ENCODE measurements at regions not wholly inside any gene's neighbourhood (a gene's known extent, or its start where the extent isn't known, plus 50 kb on each side); places are given as distances from the start of the nearest gene placed in this dataset.
"Not testable (repeated sequence)": the region's sequence is repeated elsewhere in the genome, so short reads cannot be mapped to it uniquely, and the experiment has no call there.

- not testable (repeated sequence) for DNase-seq (ENCODE audit: low read depth in 2 of 2)
Measured at GRCh38 chr2:158866082-158866481, 71.0 kb downstream of the DAPL1 start.

GRCh38 chr2:158867531-158868191 lies 72.5 kb downstream of the DAPL1 start:
- DNase-seq (ENCODE audit: low read depth in 2 of 2): not testable (repeated sequence)

- DNase-seq (ENCODE audit: low read depth in 2 of 2): not testable (repeated sequence)
Measured at GRCh38 chr2:158868386-158868785, 73.3 kb downstream of the DAPL1 start.

GRCh38 chr2:158869122-158869521 lies 74.0 kb downstream of the DAPL1 start:
- not testable (repeated sequence) for DNase-seq (ENCODE audit: low read depth in 2 of 2)

GRCh38 chr2:158869609-158870008 lies 74.5 kb downstream of the DAPL1 start:
- not testable (repeated sequence) for DNase-seq (ENCODE audit: low read depth in 2 of 2)

GRCh38 chr2:158878003-158878402 lies 82.9 kb downstream of the DAPL1 start:
- no peak for DNase-seq (ENCODE audit: low read depth in 2 of 2)

- DNase-seq (ENCODE audit: low read depth in 2 of 2): no peak
Measured at GRCh38 chr2:158879229-158879903, 84.2 kb downstream of the DAPL1 start.

GRCh38 chr2:158882297-158882696 lies 86.1 kb upstream of the TANC1 start:
- no peak for DNase-seq (ENCODE audit: low read depth in 2 of 2)

- not testable (repeated sequence) for DNase-seq (ENCODE audit: low read depth in 2 of 2)
Measured at GRCh38 chr2:158884552-158884951, 83.9 kb upstream of the TANC1 start.

GRCh38 chr2:158885018-158885678 lies 83.3 kb upstream of the TANC1 start:
- DNase-seq (ENCODE audit: low read depth in 2 of 2): peak in 1 of 2 donors; percentile 9

- DNase-seq (ENCODE audit: low read depth in 2 of 2): not testable (repeated sequence)
Measured at GRCh38 chr2:158885679-158886050, 82.8 kb upstream of the TANC1 start.

- no peak for DNase-seq (ENCODE audit: low read depth in 2 of 2)
Measured at GRCh38 chr2:158889135-158889853, 79.1 kb upstream of the TANC1 start.

- DNase-seq (ENCODE audit: low read depth in 2 of 2): no peak
Measured at GRCh38 chr2:158890296-158890905, 78.0 kb upstream of the TANC1 start.

- DNase-seq (ENCODE audit: low read depth in 2 of 2): no peak
Measured at GRCh38 chr2:158893026-158893425, 75.4 kb upstream of the TANC1 start.

- no peak for DNase-seq (ENCODE audit: low read depth in 2 of 2)
Measured at GRCh38 chr2:158893474-158893873, 75.0 kb upstream of the TANC1 start.

GRCh38 chr2:158894078-158894477 lies 74.4 kb upstream of the TANC1 start:
- DNase-seq (ENCODE audit: low read depth in 2 of 2): no peak

- DNase-seq (ENCODE audit: low read depth in 2 of 2): no peak
Measured at GRCh38 chr2:158894572-158894971, 73.9 kb upstream of the TANC1 start.

- no peak for DNase-seq (ENCODE audit: low read depth in 2 of 2)
Measured at GRCh38 chr2:158900345-158900744, 68.1 kb upstream of the TANC1 start.

GRCh38 chr2:158902005-158902398 lies 66.4 kb upstream of the TANC1 start:
- DNase-seq (ENCODE audit: low read depth in 2 of 2): no peak

GRCh38 chr2:158903711-158904405 lies 64.6 kb upstream of the TANC1 start:
- no peak for DNase-seq (ENCODE audit: low read depth in 2 of 2)

- DNase-seq (ENCODE audit: low read depth in 2 of 2): no peak
Measured at GRCh38 chr2:158904627-158905177, 63.7 kb upstream of the TANC1 start.
